Motor neuron (in vitro differentiated cells): ENCODE measurements at regions not wholly inside any gene's neighbourhood (a gene's known extent, or its start where the extent isn't known, plus 50 kb on each side); places are given as distances from the start of the nearest gene placed in this dataset.

ENCODE experiments used
- ATAC-seq, 8 experiments: fragments of 200-7000 bp; cut with Tn5 transposase; replicated peaks in 6 of 8; 2 replicates each; pipeline ENCODE4 v1.8.0; 2021; ENCODE audit warnings: mild to moderate bottlenecking in 8 of 8, moderate library complexity in 8 of 8
- H3K27ac ChIP-seq, 2 donors: fragments of 250-450 bp; sonication (Bioruptor Pico); 2 replicates each; pipeline ENCODE4 v1.9.0; 2021; ENCODE audit warnings: antibody characterized with exemption in 2 of 2, mild to moderate bottlenecking in 2 of 2, moderate library complexity in 1 of 2
- H3K4me1 ChIP-seq, 2 donors: fragments of 250-450 bp; sonication (Bioruptor Pico); replicated peaks in 1 of 2; 2 replicates each; pipeline ENCODE4 v1.6.1; 2021; ENCODE audit warnings: antibody characterized with exemption in 2 of 2, mild to moderate bottlenecking in 2 of 2, moderate library complexity in 1 of 2
- H3K4me3 ChIP-seq, 5 donors: fragments of 250-450 bp; sonication (Bioruptor Pico); 2 replicates each; pipeline ENCODE4 v1.9.0; 2021; ENCODE audit warnings: antibody characterized with exemption in 5 of 5, mild to moderate bottlenecking in 5 of 5, moderate library complexity in 4 of 5
- WGBS, 10 experiments: fragments of 450-650 bp; shearing (Covaris generic); methylation state at CpG; one replicate each; pipeline ENCODE4 v1.0.0; 2022; 5-methylcytosine and 5-hydroxymethylcytosine counted together
- in situ Hi-C, 9 experiments: fragments of 400-800 bp; cut with MboI; loops; one replicate each; pipeline ENCODE4 v1.15.0; 2021; ENCODE audit warnings: low sequenced_read_pairs in 9 of 9, low pct_unique_long_range_greater_than_20kb in 2 of 9; ENCODE audit not compliant: unreplicated experiment in 9 of 9

GRCh38 chr6:1127597-1128288 lies 184.2 kb upstream of the FOXQ1 start:
- WGBS, 10 experiments, result 61 to 100% (median 77%) methylated on average over 3 to 7 of the region's 12 CpGs; no CpG with 5 or more reads in 2 of the 10 experiments
- Histone ChIP-seq H3K4me3 (no peak overlapping the region), H3K27ac (no peak overlapping the region), H3K4me1 (no peaks in the 10 kb centered on the region)
- in situ Hi-C loops, result no loop called here
- ATAC-seq, result no peak

GRCh38 chr6:1127129-1127528 lies 184.8 kb upstream of the FOXQ1 start:
- no peaks in the 10 kb centered on the region for H3K4me1 ChIP-seq
- WGBS, 10 experiments, result 68 to 100% (median 82%) methylated on average over 2 to 9 of the region's 9 CpGs
- ATAC-seq, result no peak
- in situ Hi-C loops, result no loop called here
- H3K27ac ChIP-seq, result no peak overlapping the region
- H3K4me3 ChIP-seq, result no peak overlapping the region

- H3K4me1 ChIP-seq, result no peaks in the 10 kb centered on the region
- ATAC-seq, result no peak
- H3K27ac ChIP-seq, result no peak overlapping the region
- in situ Hi-C loops, result no loop called here
- WGBS, 10 experiments, result 20 to 100% (median 86%) methylated on average over 1 to 7 of the region's 7 CpGs; no CpG with 5 or more reads in 3 of the 10 experiments
- H3K4me3 ChIP-seq, result no peak overlapping the region
Observed at GRCh38 chr6:1126036-1126435, 185.9 kb upstream of the FOXQ1 start.

- ATAC-seq, result no peak
- 40 to 100% (median 83%) methylated on average over 1 to 5 of the region's 8 CpGs; no CpG with 5 or more reads in 4 of the 10 experiments for WGBS, 10 experiments
- Histone ChIP-seq H3K4me1 (no peaks in the 10 kb centered on the region), H3K4me3 (no peak overlapping the region), H3K27ac (no peak overlapping the region)
- in situ Hi-C loops, result no loop called here
Observed at GRCh38 chr6:1125297-1125696, 186.6 kb upstream of the FOXQ1 start.

GRCh38 chr6:1124885-1125284 lies 187.0 kb upstream of the FOXQ1 start:
- in situ Hi-C loops, result no loop called here
- H3K4me3 ChIP-seq, result no peak overlapping the region
- no peaks in the 10 kb centered on the region for H3K4me1 ChIP-seq
- ATAC-seq, result no peak
- 8 to 81% (median 67%) methylated on average over 1 to 4 of the region's 6 CpGs; no CpG with 5 or more reads in 2 of the 10 experiments for WGBS, 10 experiments
- H3K27ac ChIP-seq, result no peak overlapping the region

GRCh38 chr6:1123386-1124375 lies 188.2 kb upstream of the FOXQ1 start:
- H3K27ac ChIP-seq, result no peak overlapping the region
- 21 to 100% (median 57%) methylated on average over 2 to 5 of the region's 5 CpGs; no CpG with 5 or more reads in 1 of the 10 experiments for WGBS, 10 experiments
- no peak overlapping the region for H3K4me3 ChIP-seq
- no peak for ATAC-seq
- in situ Hi-C loops, result no loop called here
- no peaks in the 10 kb centered on the region for H3K4me1 ChIP-seq

- Histone ChIP-seq H3K4me1 (no peaks in the 10 kb centered on the region), H3K4me3 (no peak overlapping the region), H3K27ac (no peak overlapping the region)
- no peak for ATAC-seq
- 0 to 88% (median 62%) methylated on average over 1 to 3 of the region's 4 CpGs; no CpG with 5 or more reads in 2 of the 10 experiments for WGBS, 10 experiments
- in situ Hi-C loops, result no loop called here
Observed at GRCh38 chr6:1122083-1122482, 189.8 kb upstream of the FOXQ1 start.

GRCh38 chr6:1118287-1118647 lies 193.6 kb upstream of the FOXQ1 start:
- Histone ChIP-seq H3K4me3 (no peak overlapping the region), H3K4me1 (no peaks in the 10 kb centered on the region), H3K27ac (no peak overlapping the region)
- 31 to 90% (median 65%) methylated on average over 1 to 2 of the region's 2 CpGs; no CpG with 5 or more reads in 3 of the 10 experiments for whole genome bisulfite sequencing, 10 experiments
- no peak for ATAC-seq
- in situ Hi-C loops, result no loop called here

- 24 to 93% (median 80%) methylated on average over 1 to 6 of the region's 6 CpGs for WGBS, 10 experiments
- Histone ChIP-seq H3K27ac (no peak overlapping the region), H3K4me3 (no peak overlapping the region), H3K4me1 (no peaks in the 10 kb centered on the region)
- in situ Hi-C loops, result no loop called here
- no peak for ATAC-seq
Observed at GRCh38 chr6:1117530-1118286, 194.2 kb upstream of the FOXQ1 start.

GRCh38 chr6:1116149-1116548 lies 195.7 kb upstream of the FOXQ1 start:
- no peak for ATAC-seq
- in situ Hi-C loops, result no loop called here
- 40 to 100% (median 75%) methylated on average over 1 to 3 of the region's 3 CpGs; no CpG with 5 or more reads in 3 of the 10 experiments for WGBS, 10 experiments
- Histone ChIP-seq H3K4me3 (no peak overlapping the region), H3K4me1 (no peaks in the 10 kb centered on the region), H3K27ac (no peak overlapping the region)

- H3K27ac ChIP-seq, result no peak overlapping the region
- H3K4me3 ChIP-seq, result no peak overlapping the region
- WGBS, 10 experiments, result 19 to 80% (median 53%) methylated on average over 2 to 7 of the region's 7 CpGs; no CpG with 5 or more reads in 1 of the 10 experiments
- ATAC-seq, result no peak
- in situ Hi-C loops, result no loop called here
- H3K4me1 ChIP-seq, result no peaks in the 10 kb centered on the region
Observed at GRCh38 chr6:1113916-1114540, 197.9 kb upstream of the FOXQ1 start.

GRCh38 chr6:1111361-1111760 lies 200.5 kb upstream of the FOXQ1 start:
- 20 to 80% (median 70%) methylated on average over 1 to 5 of the region's 6 CpGs; no CpG with 5 or more reads in 2 of the 10 experiments for WGBS, 10 experiments
- ATAC-seq, result no peak
- H3K4me1 ChIP-seq, result no peaks in the 10 kb centered on the region

More at GRCh38 chr6:1111361-1111760, 200.5 kb upstream of the FOXQ1 start:
- H3K27ac ChIP-seq, result no peak overlapping the region
- in situ Hi-C loops, result no loop called here
- H3K4me3 ChIP-seq, result no peak overlapping the region
